ENCODE measurements at regions not wholly inside any gene's neighbourhood (a gene's known extent, or its start where the extent isn't known, plus 50 kb on each side); places are given as distances from the start of the nearest gene placed in this dataset.

DNA sequence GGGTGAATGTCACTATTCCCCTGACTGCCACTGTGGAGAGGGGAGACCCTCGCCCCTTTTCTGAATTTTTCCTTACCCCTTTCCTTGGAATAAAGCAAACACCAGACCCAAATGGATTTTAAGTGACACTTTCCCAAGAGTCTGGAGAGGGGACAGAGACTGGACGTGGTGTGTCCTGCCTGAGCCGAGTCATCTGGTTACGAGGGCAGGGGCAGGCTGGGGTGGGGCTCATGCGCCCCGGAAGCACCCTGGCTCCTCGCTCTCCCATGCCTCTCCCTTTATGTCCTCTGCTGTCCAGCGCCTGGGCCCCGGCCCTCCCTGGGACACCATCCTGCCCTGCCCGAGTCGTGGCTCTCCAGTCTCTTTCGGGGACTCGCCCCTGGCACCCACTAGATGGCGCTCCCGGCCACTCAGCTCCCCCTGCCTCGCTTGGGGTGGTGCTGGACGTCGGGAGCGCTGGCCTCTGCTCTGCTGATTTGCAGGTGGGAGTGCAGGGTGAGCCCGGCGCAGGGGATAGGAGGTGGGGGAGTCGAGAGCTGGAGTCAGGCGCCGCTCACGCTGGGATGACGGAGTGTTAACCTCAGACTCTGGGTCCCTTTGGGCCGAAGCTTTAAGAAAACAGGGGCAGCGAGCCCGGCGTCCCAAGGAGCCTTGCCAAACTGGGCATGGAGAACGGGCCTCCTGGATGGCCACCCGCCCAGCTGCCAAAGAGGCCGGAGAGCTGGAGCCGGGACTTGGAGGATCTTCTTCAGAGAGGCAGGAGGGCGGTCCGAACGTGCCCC lies 89.8 kb downstream of the RPS6KA4 start:
- H3K4me3 Mint-ChIP-seq, result peak overlapping the region; percentile 72 to 96 (median 88)
- DNase-seq (peak; percentile 42 to 81 (median 64)), ATAC-seq (peak; percentile 75 to 84)
- H3K36me3 Mint-ChIP-seq, result no peaks in the 10 kb centered on the region
- H3K4me1 Mint-ChIP-seq, result peaks cover 9 to 26% (median 17%) of the 10 kb centered on the region in 4 donors
- peak overlapping the region in 6 of 10 donors; percentile 10 to 83 (median 58) for H3K27ac Mint-ChIP-seq
- H3K27me3 Mint-ChIP-seq, result peaks cover 0 to 22% (median 0%) of the 10 kb centered on the region in 5 donors
- H3K9me3 Mint-ChIP-seq, result no peaks in the 10 kb centered on the region
- POLR2A ChIA-PET, result interaction anchor here (0.5 kb wide), 1 partner anchor 110 kb away, joined by 8 read pairs; no protein-coding TSS in a partner anchor

DNA sequence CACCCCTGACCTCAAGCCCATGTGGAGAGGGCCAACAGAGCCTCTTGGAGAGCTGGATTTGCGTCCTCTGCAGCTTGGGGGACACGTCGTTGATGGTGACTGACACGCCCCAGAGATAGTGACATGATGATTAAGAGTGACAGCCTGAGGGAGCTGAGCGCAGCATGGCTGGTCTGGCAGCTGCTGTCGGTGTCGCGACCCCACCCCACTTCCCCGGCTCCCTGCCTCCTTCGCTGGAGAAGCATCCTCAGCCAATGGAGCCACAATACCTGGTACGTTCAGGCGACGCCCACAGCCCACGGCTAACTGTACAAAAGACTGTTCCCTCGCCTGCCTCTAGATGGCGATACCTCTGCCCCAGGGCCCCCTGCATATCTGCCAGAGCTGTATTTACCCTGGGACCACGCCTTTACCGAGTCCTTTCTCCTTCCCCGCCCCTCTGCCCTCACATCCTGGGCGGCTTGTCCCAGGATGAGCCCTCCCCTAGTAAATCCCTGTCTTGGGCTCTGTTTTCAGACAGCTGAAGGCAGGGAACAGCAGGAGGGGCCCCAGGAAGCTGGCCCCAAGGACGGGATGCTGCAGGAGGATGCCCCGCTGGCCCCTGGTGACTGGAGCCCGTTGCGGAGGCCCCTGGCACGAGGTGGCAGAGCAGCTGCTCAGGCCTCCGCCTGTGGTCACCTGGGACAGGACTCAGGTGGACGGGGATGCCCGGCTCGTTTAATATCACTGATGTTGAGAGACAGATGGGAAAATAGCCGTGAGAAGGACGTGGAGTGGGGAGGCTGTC lies 90.6 kb downstream of the RPS6KA4 start:
- H3K4me1 Mint-ChIP-seq, result peaks cover 9 to 26% (median 17%) of the 10 kb centered on the region in 4 donors
- ATAC-seq (peak; percentile 94 to 96), DNase-seq (peak; percentile 48 to 83 (median 60))
- H3K27me3 Mint-ChIP-seq, result peaks cover 0 to 22% (median 0%) of the 10 kb centered on the region in 5 donors
- no peaks in the 10 kb centered on the region for H3K36me3 Mint-ChIP-seq
- peak overlapping the region; percentile 72 to 96 (median 88) for H3K4me3 Mint-ChIP-seq
- no peaks in the 10 kb centered on the region for H3K9me3 Mint-ChIP-seq
- H3K27ac Mint-ChIP-seq, result peak overlapping the region in 3 of 10 donors; percentile 41 to 56 (median 46)
- POLR2A ChIA-PET, result no interaction called here

DNA sequence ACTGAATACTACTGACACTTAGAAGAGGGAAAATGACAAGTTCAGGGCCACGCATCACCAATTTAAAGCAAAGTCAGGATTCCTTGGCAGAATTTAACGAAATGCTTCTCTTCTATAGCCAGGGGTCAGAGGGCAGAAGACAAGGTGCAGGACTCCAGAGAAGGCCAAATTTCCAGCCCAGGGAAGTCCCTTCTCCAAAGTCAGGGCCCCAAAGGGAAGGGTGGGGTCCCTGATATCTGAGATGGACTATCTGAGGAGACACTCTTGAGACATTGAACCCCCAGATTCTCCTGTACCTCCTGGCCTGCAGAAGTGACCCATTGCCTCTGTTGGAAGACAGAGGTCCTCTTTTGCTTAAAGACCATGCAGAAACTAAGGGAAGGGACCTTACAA lies 91.2 kb downstream of the RPS6KA4 start:
- H3K36me3 Mint-ChIP-seq, result no peaks in the 10 kb centered on the region
- ATAC-seq (no peak), DNase-seq (no peak)
- no peaks in the 10 kb centered on the region for H3K9me3 Mint-ChIP-seq
- POLR2A ChIA-PET, result no interaction called here
- H3K4me3 Mint-ChIP-seq, result peak overlapping the region in 2 of 10 donors; percentile 15 to 26
- peaks cover 0 to 18% (median 0%) of the 10 kb centered on the region in 5 donors for H3K27me3 Mint-ChIP-seq
- peaks cover 9 to 26% (median 18%) of the 10 kb centered on the region in 4 donors for H3K4me1 Mint-ChIP-seq
- H3K27ac Mint-ChIP-seq, result no peak overlapping the region

DNA sequence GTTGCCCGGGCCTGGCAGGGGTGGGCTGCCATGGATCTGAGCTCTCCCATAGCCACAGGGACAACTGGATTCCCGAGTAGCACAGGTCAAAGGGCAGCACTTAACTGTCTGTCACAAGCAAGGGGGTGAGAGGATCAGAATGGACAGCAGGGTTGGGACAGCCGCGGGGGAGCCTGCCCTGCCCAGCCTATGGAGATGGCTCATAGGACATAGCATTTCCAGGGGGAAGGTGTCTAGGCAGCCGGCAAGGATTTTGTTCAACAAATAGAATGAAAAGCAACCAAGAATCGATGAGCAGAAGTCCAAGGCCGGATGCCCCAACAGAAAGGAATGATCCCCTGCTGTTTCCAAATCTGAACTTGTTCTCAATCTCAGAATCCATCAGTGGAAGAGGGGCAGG lies 92.9 kb downstream of the RPS6KA4 start:
- POLR2A ChIA-PET, result interaction anchor here (0.5 kb wide), 1 partner anchor 1194 kb away, joined by 4 read pairs; no protein-coding TSS in a partner anchor

DNA sequence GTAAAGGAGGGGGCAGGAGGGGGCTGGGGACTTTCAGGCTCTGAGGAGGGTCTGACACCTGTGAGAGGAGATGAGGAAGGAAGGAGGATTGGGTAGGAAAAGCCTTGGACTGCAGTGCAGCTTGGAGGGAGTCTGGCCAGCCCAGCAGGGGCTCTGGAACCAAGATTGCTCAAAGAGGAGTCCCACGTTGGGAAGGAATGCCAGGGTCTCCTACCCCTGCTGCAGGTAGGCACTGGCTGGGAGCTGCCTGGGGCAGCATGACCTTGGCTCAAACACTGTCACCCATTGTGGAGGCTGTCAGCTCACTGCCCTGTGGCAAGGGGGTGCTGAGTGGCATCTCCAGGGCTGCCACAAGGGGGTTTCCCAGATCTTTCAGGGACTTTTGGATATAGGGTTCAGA lies 94.5 kb downstream of the RPS6KA4 start:
- Mint-ChIP-seq H3K36me3 (no peaks in the 10 kb centered on the region), H3K4me3 (no peak overlapping the region), H3K9me3 (no peaks in the 10 kb centered on the region), H3K4me1 (peaks cover 6 to 15% (median 14%) of the 10 kb centered on the region in 4 donors), H3K27ac (no peak overlapping the region), H3K27me3 (peaks cover 0 to 8% (median 0%) of the 10 kb centered on the region in 5 donors)
- ATAC-seq, result no peak
- POLR2A ChIA-PET, result no interaction called here
- no peak for DNase-seq

More for the DNA sequence above, 92.9 kb downstream of the RPS6KA4 start:
- Mint-ChIP-seq H3K9me3 (no peaks in the 10 kb centered on the region), H3K4me1 (peaks cover 9 to 26% (median 18%) of the 10 kb centered on the region in 4 donors), H3K4me3 (no peak overlapping the region), H3K27me3 (peaks cover 0 to 18% (median 0%) of the 10 kb centered on the region in 5 donors), H3K36me3 (no peaks in the 10 kb centered on the region), H3K27ac (no peak overlapping the region)
- ATAC-seq (no peak), DNase-seq (no peak)

DNA sequence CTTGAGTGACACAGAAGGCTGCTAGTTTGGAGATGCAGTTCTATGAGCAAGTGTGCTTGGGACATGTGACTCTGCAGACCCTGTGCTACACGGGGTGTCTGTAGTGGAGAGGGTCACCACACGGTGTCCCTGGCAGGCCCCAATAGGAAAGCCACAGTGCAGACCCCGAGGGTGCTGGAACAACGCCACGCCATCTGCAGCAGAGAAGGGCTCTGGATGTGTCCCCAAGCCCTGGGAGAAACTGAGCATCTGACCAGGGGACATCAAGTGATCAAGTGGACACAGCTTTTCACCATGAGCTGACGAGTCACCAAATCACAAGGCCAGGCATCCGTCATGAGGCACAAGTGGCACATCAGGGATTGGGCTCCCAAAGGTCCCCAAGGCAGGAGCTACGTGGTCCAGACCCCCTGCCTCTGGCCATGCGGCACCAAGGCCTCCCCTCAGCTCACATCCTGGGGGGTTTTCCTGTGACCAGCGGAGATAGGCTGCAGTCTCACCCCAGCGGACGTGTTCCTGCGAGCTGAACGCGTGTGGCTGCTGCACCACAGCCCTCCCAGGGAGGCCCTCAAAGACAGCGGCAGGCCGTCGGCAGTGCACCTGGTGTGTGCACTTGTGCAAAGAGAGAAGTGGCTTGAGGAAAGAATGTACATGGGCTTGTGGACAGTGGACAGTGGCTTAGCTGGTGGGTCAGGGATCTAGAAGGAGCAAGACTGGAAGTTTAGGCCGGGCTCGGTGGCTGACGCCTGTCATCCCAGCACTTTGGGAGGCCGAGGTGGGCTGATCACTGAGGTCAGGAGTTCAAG lies 96.7 kb downstream of the RPS6KA4 start:
- ATAC-seq (no peak), DNase-seq (no peak)
- POLR2A ChIA-PET, result no interaction called here
- Mint-ChIP-seq H3K27me3 (peaks cover 0 to 2% (median 0%) of the 10 kb centered on the region in 5 donors), H3K27ac (no peak overlapping the region), H3K9me3 (no peaks in the 10 kb centered on the region), H3K4me3 (no peak overlapping the region), H3K4me1 (peaks cover 0 to 1% (median under 1%) of the 10 kb centered on the region in 4 donors), H3K36me3 (no peaks in the 10 kb centered on the region)

DNA sequence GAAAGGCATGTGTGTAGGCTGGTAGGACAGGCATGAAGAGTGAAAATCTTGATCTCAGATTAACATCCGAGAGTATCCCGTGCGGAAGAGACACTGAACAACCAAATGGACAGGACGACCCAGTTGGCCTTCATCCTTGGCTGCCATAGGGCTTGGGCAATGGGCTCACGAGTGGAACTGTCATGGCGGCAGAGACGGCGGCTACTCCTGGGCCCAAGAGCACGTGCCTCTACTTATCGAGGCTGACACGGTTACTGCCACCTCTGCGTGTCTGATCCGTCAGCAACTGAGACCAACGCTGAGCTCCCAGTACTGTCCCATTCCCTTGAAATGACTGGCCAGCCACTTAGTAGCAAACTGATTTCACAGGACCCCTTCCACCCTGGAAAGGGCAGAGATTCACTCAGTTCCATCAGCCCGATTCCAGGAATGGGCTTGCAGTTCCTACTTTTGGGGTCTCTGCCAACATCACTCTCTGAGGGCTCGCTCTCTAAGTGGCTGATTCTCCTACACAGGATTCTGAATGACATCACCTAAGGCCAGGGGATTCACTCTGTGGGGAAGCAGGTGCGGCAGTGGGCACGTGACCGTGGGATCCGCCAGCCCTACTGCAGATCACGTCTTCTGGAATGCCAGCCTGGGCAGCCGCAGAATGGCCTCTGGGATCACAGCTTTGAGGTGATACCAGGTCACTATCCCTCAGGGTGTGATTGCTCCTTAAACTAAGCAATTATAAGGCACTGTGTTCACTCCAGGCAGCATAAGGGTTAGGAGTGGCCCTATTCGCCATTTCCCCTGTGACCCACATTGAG lies 97.8 kb downstream of the RPS6KA4 start:
- no peaks in the 10 kb centered on the region for H3K9me3 Mint-ChIP-seq
- ATAC-seq (no peak), DNase-seq (no peak)
- no peak overlapping the region for H3K4me3 Mint-ChIP-seq
- H3K27ac Mint-ChIP-seq, result no peak overlapping the region
- H3K27me3 Mint-ChIP-seq, result peaks cover 0 to 2% (median 0%) of the 10 kb centered on the region in 5 donors
- no peaks in the 10 kb centered on the region for H3K36me3 Mint-ChIP-seq
- peaks cover 0 to 1% (median under 1%) of the 10 kb centered on the region in 4 donors for H3K4me1 Mint-ChIP-seq
- POLR2A ChIA-PET, result no interaction called here

DNA sequence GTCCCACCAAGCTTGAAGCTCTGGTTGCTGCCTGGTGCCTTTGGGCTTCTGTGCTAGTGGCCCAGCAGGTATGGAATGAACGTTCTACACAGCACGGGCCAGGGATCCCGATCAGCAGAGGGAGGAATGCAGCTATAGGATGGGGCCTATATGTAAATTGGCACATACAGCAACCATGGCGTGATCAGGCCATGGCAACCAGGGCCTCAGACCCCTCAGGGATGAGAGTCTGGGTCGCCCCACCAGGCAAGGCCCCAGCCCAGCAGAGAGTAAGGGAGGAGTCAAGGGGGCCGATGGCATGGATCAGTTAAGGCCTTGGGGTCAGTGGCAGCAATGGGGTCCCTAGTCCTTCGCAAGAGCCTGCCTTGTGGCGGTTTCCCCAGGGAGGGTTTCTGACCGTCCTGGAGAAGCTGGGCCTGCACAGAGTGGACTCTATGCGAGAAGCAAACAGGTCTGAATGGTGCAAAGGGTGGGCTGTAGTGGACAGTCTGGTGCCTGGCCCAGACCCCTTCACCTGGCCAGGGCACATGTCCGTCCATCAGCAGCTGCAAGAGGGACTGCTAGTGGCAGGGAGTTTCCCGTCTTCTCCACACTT lies 98.2 kb upstream of the SLC22A11 start:
- Mint-ChIP-seq H3K36me3 (peaks cover 0 to 2% (median 0%) of the 10 kb centered on the region in 3 donors), H3K4me1 (peaks cover 0 to 1% (median under 1%) of the 10 kb centered on the region in 4 donors), H3K9me3 (no peaks in the 10 kb centered on the region), H3K4me3 (no peak overlapping the region), H3K27me3 (peaks cover 0 to 2% (median 0%) of the 10 kb centered on the region in 5 donors), H3K27ac (no peak overlapping the region)
- no peak for ATAC-seq
- no peak for DNase-seq
- POLR2A ChIA-PET, result no interaction called here

DNA sequence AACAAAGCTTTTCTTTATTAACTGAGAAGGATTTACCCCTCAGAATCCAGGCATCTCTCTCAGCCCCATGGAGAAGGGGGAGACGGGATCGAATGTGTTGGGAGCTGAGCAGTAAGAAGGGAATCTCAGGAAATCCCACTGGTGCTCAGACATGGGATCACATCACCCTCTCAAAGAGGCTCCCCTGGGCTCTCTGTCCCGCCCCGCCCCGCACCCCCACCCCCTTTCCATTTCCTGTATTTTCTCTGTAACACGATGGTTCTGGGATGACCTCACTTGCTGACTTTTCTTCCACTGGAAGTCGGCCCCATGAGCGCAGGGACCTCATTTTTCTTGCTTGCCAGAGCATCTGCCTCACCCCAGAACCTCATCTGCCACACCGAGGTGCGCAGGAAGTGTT lies 96.7 kb upstream of the SLC22A11 start:
- Mint-ChIP-seq H3K4me1 (peaks cover 0 to 1% (median under 1%) of the 10 kb centered on the region in 4 donors), H3K4me3 (no peak overlapping the region), H3K9me3 (no peaks in the 10 kb centered on the region), H3K27me3 (no peaks in the 10 kb centered on the region), H3K27ac (no peak overlapping the region), H3K36me3 (peaks cover 0 to 2% (median 0%) of the 10 kb centered on the region in 3 donors)
- POLR2A ChIA-PET, result no interaction called here
- ATAC-seq, result no peak
- no peak for DNase-seq

DNA sequence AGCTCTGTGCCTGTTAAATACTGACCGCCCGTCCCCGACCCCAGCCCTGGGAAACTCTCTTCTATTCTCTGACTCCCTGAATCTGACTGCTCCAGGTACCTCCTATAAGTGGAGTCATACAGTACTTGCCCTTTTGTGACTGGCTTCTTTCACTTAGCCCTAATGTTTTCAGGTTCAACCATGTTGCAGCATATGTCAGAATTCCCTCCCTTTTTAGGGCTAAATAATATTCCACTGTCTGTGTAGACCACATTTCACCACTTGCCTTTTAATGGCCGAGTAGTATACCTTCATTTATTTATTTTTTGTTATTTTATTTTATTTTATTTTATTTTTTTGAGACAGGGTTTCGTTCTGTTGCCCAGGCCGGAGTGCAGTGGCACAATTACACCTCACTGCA lies 96.1 kb upstream of the SLC22A11 start:
- no peak overlapping the region for H3K4me3 Mint-ChIP-seq
- H3K9me3 Mint-ChIP-seq, result no peaks in the 10 kb centered on the region
- H3K36me3 Mint-ChIP-seq, result peaks cover 0 to 2% (median 0%) of the 10 kb centered on the region in 3 donors
- peaks cover 0 to 1% (median under 1%) of the 10 kb centered on the region in 4 donors for H3K4me1 Mint-ChIP-seq
- DNase-seq (no peak), ATAC-seq (no peak)
- H3K27ac Mint-ChIP-seq, result no peak overlapping the region
- POLR2A ChIA-PET, result no interaction called here
- no peaks in the 10 kb centered on the region for H3K27me3 Mint-ChIP-seq

DNA sequence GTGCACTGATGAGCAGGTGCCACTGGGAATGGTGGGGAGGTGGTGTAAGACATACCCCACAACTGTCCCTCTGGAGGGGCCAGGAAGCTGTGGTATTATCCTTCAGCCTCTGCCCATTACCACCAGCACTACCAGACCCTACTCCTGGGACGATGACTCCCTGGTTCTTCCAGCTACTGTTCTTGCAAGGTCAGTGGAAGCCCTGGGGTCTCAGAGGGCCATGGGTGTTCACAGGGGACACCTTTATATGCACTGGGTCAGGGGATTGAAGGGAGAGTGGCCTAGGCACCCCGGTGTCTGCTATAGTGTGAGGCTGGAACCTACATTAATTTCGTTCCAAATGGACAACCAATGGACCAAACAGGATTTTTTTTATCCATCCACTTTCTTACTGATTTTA lies 94.7 kb upstream of the SLC22A11 start:
- no peak for DNase-seq
- Mint-ChIP-seq H3K4me3 (no peak overlapping the region), H3K36me3 (peaks cover 0 to 2% (median 0%) of the 10 kb centered on the region in 3 donors), H3K9me3 (no peaks in the 10 kb centered on the region), H3K27ac (peak overlapping the region in 1 of 10 donors; percentile 35), H3K4me1 (peaks cover 0 to 1% (median 0%) of the 10 kb centered on the region in 4 donors), H3K27me3 (no peaks in the 10 kb centered on the region)
- POLR2A ChIA-PET, result no interaction called here
- ATAC-seq, result no peak
